ENCODE measurements at regions not wholly inside any gene's neighbourhood (a gene's known extent, or its start where the extent isn't known, plus 50 kb on each side); places are given as distances from the start of the nearest gene placed in this dataset.

DNA sequence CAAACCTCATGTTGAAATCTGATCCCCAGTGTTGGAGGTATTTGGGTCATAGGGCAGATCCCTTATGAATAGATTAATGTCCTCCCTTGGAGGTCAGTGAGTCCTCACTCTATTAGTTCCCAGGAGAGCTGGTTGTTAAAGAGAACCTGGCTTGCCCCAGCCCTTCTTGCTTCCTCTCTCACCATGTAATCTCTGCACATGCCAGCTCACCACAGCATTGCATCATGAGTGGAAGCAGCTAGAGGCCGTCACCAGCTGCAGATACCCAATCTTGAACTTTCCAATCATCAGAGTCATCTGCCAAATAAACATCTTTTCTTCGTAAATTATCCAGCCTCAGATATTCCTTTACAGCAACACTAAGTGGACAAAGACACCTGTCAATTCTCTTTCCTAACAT, 161.8 kb upstream of the IGF1 start:
- TF ChIP-seq EZH2 (IDR thresholded peaks at IDR 0.05; ENCODE audit: borderline replicate concordance, low read length) = no peak
- TF ChIP-seq, protein P1, sequence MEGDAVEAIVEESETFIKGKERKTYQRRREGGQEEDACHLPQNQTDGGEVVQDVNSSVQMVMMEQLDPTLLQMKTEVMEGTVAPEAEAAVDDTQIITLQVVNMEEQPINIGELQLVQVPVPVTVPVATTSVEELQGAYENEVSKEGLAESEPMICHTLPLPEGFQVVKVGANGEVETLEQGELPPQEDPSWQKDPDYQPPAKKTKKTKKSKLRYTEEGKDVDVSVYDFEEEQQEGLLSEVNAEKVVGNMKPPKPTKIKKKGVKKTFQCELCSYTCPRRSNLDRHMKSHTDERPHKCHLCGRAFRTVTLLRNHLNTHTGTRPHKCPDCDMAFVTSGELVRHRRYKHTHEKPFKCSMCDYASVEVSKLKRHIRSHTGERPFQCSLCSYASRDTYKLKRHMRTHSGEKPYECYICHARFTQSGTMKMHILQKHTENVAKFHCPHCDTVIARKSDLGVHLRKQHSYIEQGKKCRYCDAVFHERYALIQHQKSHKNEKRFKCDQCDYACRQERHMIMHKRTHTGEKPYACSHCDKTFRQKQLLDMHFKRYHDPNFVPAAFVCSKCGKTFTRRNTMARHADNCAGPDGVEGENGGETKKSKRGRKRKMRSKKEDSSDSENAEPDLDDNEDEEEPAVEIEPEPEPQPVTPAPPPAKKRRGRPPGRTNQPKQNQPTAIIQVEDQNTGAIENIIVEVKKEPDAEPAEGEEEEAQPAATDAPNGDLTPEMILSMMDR (conservative IDR thresholded peaks at IDR 0.05 in 1 of 2, IDR thresholded peaks at IDR 0.05 in 1 of 2; ENCODE audit: extremely low read depth in 1 of 2, insufficient read depth in 1 of 2, low read depth in 1 of 2, low read length in 2 of 2) = no peak

Data from mammary epithelial cell (primary cell).